Activated CD4-positive, alpha-beta T cell treated with anti-CD3 and anti-CD28 coated beads for 36 hours (primary cell): ENCODE measurements at regions not wholly inside any gene's neighbourhood (a gene's known extent, or its start where the extent isn't known, plus 50 kb on each side); places are given as distances from the start of the nearest gene placed in this dataset.

Experiments used
- ATAC-seq: fragments of 200-7000 bp; cut with Tn5 transposase; one replicate; pipeline ENCODE4 v1.10.0; 2021; ENCODE audit warnings: mild to moderate bottlenecking, moderate library complexity
- CTCF ChIA-PET: fragments of 350-600 bp; sonication (Branson Sonifier 250); formaldehyde crosslinking; loops from one replicate; lab custom pipeline; 2021; ENCODE audit warnings: antibody characterized with exemption; lab: Charles Lee
- POLR2A ChIA-PET: fragments of 350-600 bp; sonication (Branson Sonifier 250); formaldehyde crosslinking; loops from one replicate; lab custom pipeline; 2021; ENCODE audit warnings: antibody characterized with exemption, inconsistent platforms; lab: Charles Lee
- DNase-seq: peaks from one replicate; pipeline ENCODE4 v3.0.0-alpha.2; 2020
- H3K27ac Mint-ChIP-seq: one replicate; pipeline ENCODE4 v1.8.0; 2021; ENCODE audit warnings: mixed read lengths
- H3K27me3 Mint-ChIP-seq: one replicate; pipeline ENCODE4 v1.8.0; 2021; ENCODE audit warnings: mixed read lengths
- H3K36me3 Mint-ChIP-seq: one replicate; pipeline ENCODE4 v1.8.0; 2021; ENCODE audit warnings: low read depth, mixed read lengths
- H3K4me1 Mint-ChIP-seq: one replicate; pipeline ENCODE4 v1.8.0; 2021; ENCODE audit warnings: mixed read lengths
- H3K4me3 Mint-ChIP-seq: one replicate; pipeline ENCODE4 v1.8.0; 2021; ENCODE audit warnings: mild to moderate bottlenecking, moderate library complexity, mixed read lengths
- H3K9me3 Mint-ChIP-seq: one replicate; pipeline ENCODE4 v1.8.0; 2021; ENCODE audit warnings: low read depth, mixed read lengths
- intact Hi-C, 2 experiments: fragments of 100-400 bp; cut with DNase I in 1 of 2; cut with micrococcal nuclease in 1 of 2; formaldehyde crosslinking; loops; one replicate each; pipeline versions ENCODE4 v1.14.2 to v1.15.1; 2022 to 2024; cut with DNase I, micrococcal nuclease

GRCh38 chr4:71126719-71127118 lies 133.3 kb downstream of the DCK start:
- Mint-ChIP-seq H3K27me3 (no peaks in the 10 kb centered on the region), H3K9me3 (no peaks in the 10 kb centered on the region), H3K4me3 (no peak overlapping the region), H3K4me1 (no peaks in the 10 kb centered on the region), H3K36me3 (no peaks in the 10 kb centered on the region), H3K27ac (no peak overlapping the region)
- intact Hi-C loops = no loop called here
- POLR2A ChIA-PET = no interaction called here
- DNase-seq = no peak
- ATAC-seq = no peak
- CTCF ChIA-PET = no interaction called here

- ATAC-seq (no peak), DNase-seq (no peak)
- Mint-ChIP-seq H3K4me1 (no peaks in the 10 kb centered on the region), H3K4me3 (no peak overlapping the region), H3K36me3 (no peaks in the 10 kb centered on the region), H3K27me3 (no peaks in the 10 kb centered on the region), H3K27ac (no peak overlapping the region), H3K9me3 (no peaks in the 10 kb centered on the region)
- POLR2A ChIA-PET = no interaction called here
- intact Hi-C loops = no loop called here
- CTCF ChIA-PET = interaction anchor here (1.1 kb wide), 1 partner anchor 28 kb away, joined by 3 read pairs; no protein-coding TSS in a partner anchor
These were observed 137.6 kb downstream of the DCK start for GRCh38 chr4:71130827-71131603.

GRCh38 chr4:71132486-71132885 lies 139.0 kb downstream of the DCK start:
- Mint-ChIP-seq H3K27me3 (no peaks in the 10 kb centered on the region), H3K27ac (no peak overlapping the region), H3K4me3 (no peak overlapping the region), H3K9me3 (no peaks in the 10 kb centered on the region), H3K36me3 (no peaks in the 10 kb centered on the region), H3K4me1 (no peaks in the 10 kb centered on the region)
- ChIA-PET POLR2A (no interaction called here), CTCF (interaction anchor here (1.1 kb wide), 1 partner anchor 27 kb away, joined by 3 read pairs; no protein-coding TSS in a partner anchor)
- DNase-seq (no peak), ATAC-seq (no peak)
- intact Hi-C loops = no loop called here

- Mint-ChIP-seq H3K4me3 (no peak overlapping the region), H3K27me3 (no peaks in the 10 kb centered on the region), H3K4me1 (no peaks in the 10 kb centered on the region), H3K9me3 (no peaks in the 10 kb centered on the region), H3K36me3 (no peaks in the 10 kb centered on the region), H3K27ac (no peak overlapping the region)
- ChIA-PET CTCF (no interaction called here), POLR2A (no interaction called here)
- ATAC-seq (no peak), DNase-seq (no peak)
- intact Hi-C loops = no loop called here
These were observed 140.0 kb downstream of the DCK start for GRCh38 chr4:71133491-71133890.

- DNase-seq (no peak), ATAC-seq (no peak)
- Mint-ChIP-seq H3K9me3 (no peaks in the 10 kb centered on the region), H3K4me1 (no peaks in the 10 kb centered on the region), H3K4me3 (no peak overlapping the region), H3K36me3 (no peaks in the 10 kb centered on the region), H3K27me3 (peaks cover 2% of the 10 kb centered on the region), H3K27ac (no peak overlapping the region)
- ChIA-PET CTCF (no interaction called here), POLR2A (no interaction called here)
- intact Hi-C loops = no loop called here
These were observed 142.6 kb downstream of the DCK start for GRCh38 chr4:71136071-71136470.

- Mint-ChIP-seq H3K27me3 (peaks cover 2% of the 10 kb centered on the region), H3K9me3 (no peaks in the 10 kb centered on the region), H3K36me3 (no peaks in the 10 kb centered on the region), H3K27ac (no peak overlapping the region), H3K4me3 (no peak overlapping the region), H3K4me1 (peaks cover 3% of the 10 kb centered on the region)
- POLR2A ChIA-PET = no interaction called here
- CTCF ChIA-PET = no interaction called here
- intact Hi-C loops = no loop called here
- no peak for DNase-seq
- no peak for ATAC-seq
These were observed 144.7 kb downstream of the DCK start for GRCh38 chr4:71138007-71138615.

GRCh38 chr4:71140563-71140962 lies 147.1 kb downstream of the DCK start:
- DNase-seq (no peak), ATAC-seq (no peak)
- intact Hi-C loops = no loop called here
- ChIA-PET POLR2A (interaction anchor here (0.5 to 1.2 kb wide), 2 partner anchors 46 to 217 kb away, joined by 3 to 4 read pairs; no protein-coding TSS in a partner anchor), CTCF (interaction anchor here (0.7 kb wide), 1 partner anchor 24 kb away, joined by 3 read pairs; no protein-coding TSS in a partner anchor)
- Mint-ChIP-seq H3K9me3 (no peaks in the 10 kb centered on the region), H3K36me3 (no peaks in the 10 kb centered on the region), H3K4me3 (no peak overlapping the region), H3K27ac (no peak overlapping the region), H3K27me3 (peaks cover 2% of the 10 kb centered on the region), H3K4me1 (peaks cover 3% of the 10 kb centered on the region)

- ChIA-PET POLR2A (interaction anchor here (1.2 kb wide), 1 partner anchor 46 kb away, joined by 3 read pairs; no protein-coding TSS in a partner anchor), CTCF (no interaction called here)
- peaks cover 2% of the 10 kb centered on the region for H3K27me3 Mint-ChIP-seq
- H3K36me3 Mint-ChIP-seq = no peaks in the 10 kb centered on the region
- no peak overlapping the region for H3K4me3 Mint-ChIP-seq
- H3K27ac Mint-ChIP-seq = no peak overlapping the region
- DNase-seq = no peak
- H3K9me3 Mint-ChIP-seq = no peaks in the 10 kb centered on the region
- peaks cover 3% of the 10 kb centered on the region for H3K4me1 Mint-ChIP-seq
- intact Hi-C loops = no loop called here
- peak; percentile 42 for ATAC-seq
These were observed 147.7 kb downstream of the DCK start for GRCh38 chr4:71141125-71141524.

- DNase-seq (no peak), ATAC-seq (no peak)
- no peaks in the 10 kb centered on the region for H3K4me1 Mint-ChIP-seq
- ChIA-PET CTCF (no interaction called here), POLR2A (no interaction called here)
- peaks cover 5% of the 10 kb centered on the region for H3K27me3 Mint-ChIP-seq
- intact Hi-C loops = no loop called here
- H3K4me3 Mint-ChIP-seq = no peak overlapping the region
- peaks cover 2% of the 10 kb centered on the region for H3K9me3 Mint-ChIP-seq
- no peak overlapping the region for H3K27ac Mint-ChIP-seq
- H3K36me3 Mint-ChIP-seq = no peaks in the 10 kb centered on the region
These were observed 153.8 kb downstream of the DCK start for GRCh38 chr4:71147261-71147660.

- no peaks in the 10 kb centered on the region for H3K36me3 Mint-ChIP-seq
- POLR2A ChIA-PET = no interaction called here
- intact Hi-C loops = no loop called here
- CTCF ChIA-PET = no interaction called here
- ATAC-seq (no peak), DNase-seq (no peak)
- peaks cover 2% of the 10 kb centered on the region for H3K9me3 Mint-ChIP-seq
- no peak overlapping the region for H3K27ac Mint-ChIP-seq
- no peak overlapping the region for H3K4me3 Mint-ChIP-seq
- peaks cover 5% of the 10 kb centered on the region for H3K27me3 Mint-ChIP-seq
- no peaks in the 10 kb centered on the region for H3K4me1 Mint-ChIP-seq
These were observed 155.1 kb downstream of the DCK start for GRCh38 chr4:71148545-71148944.

- H3K36me3 Mint-ChIP-seq = no peaks in the 10 kb centered on the region
- no peak for ATAC-seq
- CTCF ChIA-PET = no interaction called here
- peaks cover 8% of the 10 kb centered on the region for H3K27me3 Mint-ChIP-seq
- no peak for DNase-seq
- H3K4me1 Mint-ChIP-seq = no peaks in the 10 kb centered on the region
- H3K4me3 Mint-ChIP-seq = no peak overlapping the region
- H3K27ac Mint-ChIP-seq = no peak overlapping the region
- intact Hi-C loops = no loop called here
- POLR2A ChIA-PET = no interaction called here
- H3K9me3 Mint-ChIP-seq = peaks cover 2% of the 10 kb centered on the region
These were observed 157.6 kb downstream of the DCK start for GRCh38 chr4:71151054-71151453.

- no peak overlapping the region for H3K27ac Mint-ChIP-seq
- no peak overlapping the region for H3K4me3 Mint-ChIP-seq
- H3K4me1 Mint-ChIP-seq = no peaks in the 10 kb centered on the region
- ATAC-seq (no peak), DNase-seq (no peak)
- H3K27me3 Mint-ChIP-seq = peaks cover 7% of the 10 kb centered on the region
- intact Hi-C loops = no loop called here
- ChIA-PET POLR2A (no interaction called here), CTCF (no interaction called here)
- no peaks in the 10 kb centered on the region for H3K9me3 Mint-ChIP-seq
- no peaks in the 10 kb centered on the region for H3K36me3 Mint-ChIP-seq
These were observed 163.2 kb downstream of the DCK start for GRCh38 chr4:71156616-71157015.
